Stimulated activated CD4-positive, alpha-beta T cell treated with anti-CD3 and anti-CD28 coated beads, Interleukin-15, amount 100 ng/mL, for 1 hour (primary cell): ENCODE measurements at regions not wholly inside any gene's neighbourhood (a gene's known extent, or its start where the extent isn't known, plus 50 kb on each side); places are given as distances from the start of the nearest gene placed in this dataset.

Experiments used
- DNase-seq, 2 donors: peaks; one replicate each; pipeline ENCODE4 v3.0.0-alpha.2; 2020; ENCODE audit warnings: low read depth in 1 of 2, low spot score in 1 of 2

- DNase-seq, result no peak
These were observed 190.6 kb downstream of the HERPUD2 start for GRCh38 chr7:35504365-35504764.

- DNase-seq, result no peak
These were observed 193.3 kb downstream of the HERPUD2 start for GRCh38 chr7:35501681-35502080.

DNA sequence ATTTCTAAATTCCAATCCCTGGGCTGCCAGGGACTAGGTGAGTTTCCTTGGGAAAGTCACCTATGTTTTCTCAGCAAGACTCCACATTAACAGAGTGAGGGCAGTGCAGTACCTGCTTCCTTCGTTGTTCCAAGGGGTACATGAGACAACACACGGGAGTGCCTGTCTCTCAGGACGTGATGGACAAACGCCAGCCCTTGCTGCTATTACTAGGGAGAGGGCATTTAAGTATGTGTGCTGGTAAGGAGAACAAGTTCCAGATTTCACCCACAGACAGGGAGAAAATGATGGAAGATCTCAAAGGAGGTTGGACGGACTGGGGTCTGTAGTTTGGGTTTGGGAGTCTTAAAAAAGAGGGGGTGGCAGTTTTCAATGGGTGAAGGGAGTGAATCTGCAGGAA lies 195.7 kb downstream of the HERPUD2 start:
- no peak for DNase-seq

GRCh38 chr7:35498416-35498815 lies 196.5 kb downstream of the HERPUD2 start:
- no peak for DNase-seq

- DNase-seq, result no peak
These were observed 199.1 kb downstream of the HERPUD2 start for GRCh38 chr7:35495844-35496243.

GRCh38 chr7:35495377-35495776 lies 199.6 kb downstream of the HERPUD2 start:
- DNase-seq, result no peak

DNA sequence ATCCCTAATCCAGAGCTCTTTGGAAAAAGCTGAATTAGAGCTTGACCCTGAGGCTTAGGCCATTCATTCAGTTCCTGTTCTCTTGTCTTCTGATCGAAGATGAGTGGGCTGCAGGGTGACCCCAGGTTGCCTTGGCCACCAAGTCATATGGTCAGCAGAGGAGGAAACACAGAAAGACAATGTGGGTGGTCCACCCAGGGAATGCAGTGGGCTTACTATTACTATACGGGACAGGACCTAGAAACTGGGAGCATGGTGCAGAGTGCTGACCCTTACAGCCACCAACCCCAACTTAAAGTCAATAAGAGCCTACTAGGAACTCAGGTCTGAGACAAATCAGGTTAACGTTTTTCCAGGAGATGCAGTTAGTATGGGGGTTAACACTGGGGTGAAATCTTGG lies 200.5 kb downstream of the HERPUD2 start:
- DNase-seq, result no peak

- DNase-seq, result no peak
These were observed 202.3 kb downstream of the HERPUD2 start for GRCh38 chr7:35492451-35493175.

DNA sequence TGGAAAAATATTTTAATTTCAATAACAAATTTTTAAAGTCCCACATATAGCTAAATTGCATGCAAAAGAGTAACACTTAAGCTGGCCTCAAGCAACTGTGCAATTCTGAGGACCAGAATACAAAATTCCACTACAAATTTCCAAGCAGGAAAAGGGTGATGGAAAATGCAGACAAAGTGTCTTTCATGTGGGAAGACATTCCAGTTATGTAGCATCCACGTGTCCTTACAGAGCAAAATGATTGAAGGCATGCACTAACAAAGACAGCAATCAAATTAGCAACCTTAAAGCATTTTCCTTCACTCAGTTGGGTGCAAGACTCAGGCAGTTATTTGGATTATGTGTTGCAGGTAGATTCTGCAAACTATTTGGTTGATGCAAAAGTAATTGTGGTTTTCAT lies 203.7 kb downstream of the HERPUD2 start:
- DNase-seq, result no peak

DNA sequence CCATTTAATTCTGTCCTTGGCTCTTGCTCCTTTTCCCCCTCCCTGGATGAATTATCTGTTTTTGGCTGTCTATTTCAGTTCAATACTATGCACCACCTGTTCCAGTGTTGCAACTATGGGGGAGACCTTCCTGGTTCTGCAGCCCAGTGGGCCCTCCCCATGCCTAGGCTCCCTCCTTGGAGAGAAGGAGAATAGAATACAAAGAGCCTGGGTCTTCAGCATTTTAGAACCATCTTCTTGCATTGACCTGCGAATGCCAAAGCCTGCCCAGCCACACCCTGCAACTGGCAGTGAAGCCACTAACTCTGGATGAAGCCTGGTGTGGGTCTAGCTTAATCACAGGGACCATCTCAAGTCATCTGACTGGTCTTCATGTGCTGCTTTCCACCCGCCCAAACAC lies 207.1 kb downstream of the HERPUD2 start:
- no peak for DNase-seq

- DNase-seq, result no peak
These were observed 207.5 kb downstream of the HERPUD2 start for GRCh38 chr7:35487402-35487801.

DNA sequence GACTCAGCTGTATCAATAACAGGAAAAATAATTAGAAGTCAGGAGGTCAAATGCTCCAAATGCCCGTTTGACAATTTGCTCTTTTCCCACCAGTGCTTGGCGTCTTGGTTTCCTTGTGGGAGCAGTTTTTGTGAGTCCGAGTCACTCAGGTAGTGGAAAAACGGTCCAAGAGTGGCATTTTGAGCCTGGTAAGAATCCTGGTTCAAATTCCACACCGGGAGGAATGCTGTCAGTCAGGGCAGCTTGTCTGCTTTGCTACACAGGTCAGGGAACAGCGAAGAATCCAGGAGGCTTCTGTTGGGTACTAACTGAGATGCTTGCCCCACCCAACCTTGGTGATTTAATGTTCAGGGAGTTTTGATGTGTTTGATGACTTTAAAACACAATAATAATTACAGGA lies 209.5 kb downstream of the HERPUD2 start:
- no peak for DNase-seq

DNA sequence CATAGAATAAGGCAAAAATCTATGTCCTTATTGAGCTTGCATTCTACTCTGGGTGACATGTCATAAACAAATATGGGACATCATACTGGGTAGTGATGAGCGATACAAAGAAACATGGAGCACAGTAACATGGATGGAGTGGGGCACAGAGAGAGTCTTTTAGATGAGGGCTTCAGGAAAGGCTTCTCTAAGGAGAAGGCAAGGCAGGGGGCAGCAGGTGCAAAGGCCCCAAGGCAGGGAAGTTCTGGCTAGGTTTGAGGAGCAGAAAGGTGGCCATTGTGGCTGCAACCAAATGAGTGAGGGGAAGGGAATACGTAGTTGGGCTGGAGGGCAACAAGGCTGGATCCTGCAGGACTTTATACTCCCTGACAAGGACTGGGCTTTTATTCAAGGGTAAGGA lies 211.4 kb downstream of the HERPUD2 start:
- DNase-seq, result no peak

GRCh38 chr7:35482231-35482630 lies 212.7 kb downstream of the HERPUD2 start:
- DNase-seq, result no peak

DNA sequence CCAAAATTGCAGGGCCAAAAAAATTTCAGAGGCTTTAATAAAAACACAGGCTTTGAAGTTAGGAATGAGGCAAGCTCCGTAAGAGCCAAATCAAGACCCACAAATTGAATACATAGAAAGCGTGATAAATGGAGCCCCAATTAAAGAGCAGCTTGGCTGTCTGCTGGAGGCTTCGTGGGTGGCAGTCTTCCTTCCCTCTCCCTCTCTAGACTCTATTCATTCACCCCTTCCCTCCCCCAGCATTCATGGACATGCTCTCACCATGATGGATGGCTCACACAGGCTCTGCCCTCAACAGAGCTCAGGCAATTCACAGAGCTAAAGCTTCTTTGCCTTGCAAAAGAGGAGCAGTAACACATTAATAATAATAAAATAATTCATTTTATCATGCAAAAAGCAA lies 214.1 kb downstream of the HERPUD2 start:
- DNase-seq, result no peak

DNA sequence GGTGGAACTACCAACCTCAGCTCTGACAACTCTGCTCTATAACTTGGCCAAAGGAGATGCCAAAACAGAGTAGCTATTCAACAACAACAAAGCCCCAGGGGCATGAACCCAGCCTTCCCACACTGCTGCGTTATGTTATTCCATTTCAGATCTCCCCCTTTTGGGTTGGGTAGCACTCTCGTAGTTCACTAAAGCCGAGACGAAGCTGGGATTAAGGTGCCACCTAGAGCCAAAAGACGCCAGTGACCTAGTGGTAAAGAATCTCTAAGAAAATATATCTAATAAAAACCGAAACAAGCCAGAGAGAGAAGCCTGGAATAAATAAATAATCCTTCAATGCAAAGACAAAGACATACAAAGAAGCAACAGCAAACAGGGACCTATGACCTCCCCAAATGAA lies 217.3 kb downstream of the HERPUD2 start:
- DNase-seq, result no peak

GRCh38 chr7:35474100-35474499 lies 220.2 kb upstream of the TBX20 start:
- no peak for DNase-seq

DNA sequence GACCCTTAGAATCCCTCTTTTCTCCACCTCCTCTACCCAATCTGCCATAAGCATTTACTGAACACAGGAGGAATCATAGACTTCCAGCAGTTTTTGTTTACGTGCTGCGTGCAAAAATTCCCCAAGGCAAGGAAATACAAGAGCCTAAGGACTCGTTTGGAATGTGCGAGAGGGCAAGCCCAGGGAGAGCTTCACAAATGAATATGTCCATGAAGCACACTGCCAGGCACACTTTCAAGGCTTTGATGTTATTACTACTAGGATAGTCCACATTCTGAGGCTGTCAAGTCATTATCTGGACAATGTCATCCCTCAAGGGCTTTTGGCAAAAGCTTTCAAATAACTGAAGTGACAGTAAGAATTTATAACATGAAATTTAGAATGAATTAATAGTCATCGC lies 214.7 kb upstream of the TBX20 start:
- DNase-seq, result no peak

GRCh38 chr7:35467456-35467978 lies 213.6 kb upstream of the TBX20 start:
- DNase-seq, result no peak

GRCh38 chr7:35465791-35466336 lies 212.0 kb upstream of the TBX20 start:
- DNase-seq, result no peak

GRCh38 chr7:35463751-35464150 lies 209.9 kb upstream of the TBX20 start:
- DNase-seq, result no peak

DNA sequence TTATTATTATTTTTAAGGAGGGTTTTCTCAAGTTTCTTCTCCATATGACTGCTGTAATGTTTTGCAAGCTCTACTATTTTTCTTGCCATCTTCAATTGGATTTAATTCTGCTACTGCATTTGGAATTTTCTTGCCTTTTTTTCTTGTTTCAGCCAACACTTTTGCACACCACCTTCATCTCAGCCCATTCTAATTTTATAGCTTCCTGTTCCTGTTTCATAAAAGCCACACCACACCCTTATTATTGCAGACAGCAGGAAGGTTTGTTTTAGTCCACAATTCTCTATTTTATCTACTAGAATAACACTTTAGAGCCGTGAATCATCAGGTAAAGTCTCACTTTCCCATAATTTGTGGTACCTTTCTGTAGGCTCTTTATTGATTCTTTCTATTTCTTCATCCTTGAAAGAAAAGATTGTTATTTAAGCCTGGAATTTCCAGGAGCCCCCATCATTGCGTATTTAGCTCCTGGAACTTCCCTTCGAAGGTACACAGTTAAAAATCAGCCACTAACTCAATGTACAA lies 209.3 kb upstream of the TBX20 start:
- DNase-seq, result no peak
